Activated B cell treated with CpG ODN at 0.5 μM for 24 hours (primary cell): ENCODE measurements at regions not wholly inside any gene's neighbourhood (a gene's known extent, or its start where the extent isn't known, plus 50 kb on each side); places are given as distances from the start of the nearest gene placed in this dataset.

Experiments
- ATAC-seq: fragments of 200-7000 bp; cut with Tn5 transposase; one replicate; pipeline ENCODE4 v1.10.0; 2021; ENCODE audit warnings: low read depth, mild to moderate bottlenecking, moderate library complexity
- CTCF ChIA-PET: fragments of 350-600 bp; sonication (Branson Sonifier 250); formaldehyde crosslinking; loops from one replicate; lab custom pipeline; 2021; ENCODE audit warnings: antibody characterized with exemption; lab: Charles Lee
- POLR2A ChIA-PET: fragments of 350-600 bp; sonication (Branson Sonifier 250); formaldehyde crosslinking; loops from one replicate; lab custom pipeline; 2021; ENCODE audit warnings: antibody characterized with exemption; lab: Charles Lee
- DNase-seq: peaks from one replicate; pipeline ENCODE4 v3.0.0; 2022
- H3K27ac Mint-ChIP-seq: one replicate; pipeline ENCODE4 v1.8.0; 2020; ENCODE audit warnings: mixed read lengths
- H3K27me3 Mint-ChIP-seq: one replicate; pipeline ENCODE4 v1.8.0; 2021; ENCODE audit warnings: mixed read lengths
- H3K36me3 Mint-ChIP-seq: one replicate; pipeline ENCODE4 v1.8.0; 2021; ENCODE audit warnings: low read depth, mixed read lengths
- H3K4me1 Mint-ChIP-seq: one replicate; pipeline ENCODE4 v1.8.0; 2021; ENCODE audit warnings: mixed read lengths
- H3K4me3 Mint-ChIP-seq: one replicate; pipeline ENCODE4 v1.8.0; 2020; ENCODE audit warnings: mild to moderate bottlenecking, mixed read lengths
- H3K9me3 Mint-ChIP-seq: one replicate; pipeline ENCODE4 v1.8.0; 2020; ENCODE audit warnings: mixed read lengths
- CTCF ChIP-seq: fragments of 200-600 bp; IDR thresholded peaks from one replicate; pipeline ENCODE4 v1.8.0; 2022; ENCODE audit warnings: antibody characterized with exemption, mild to moderate bottlenecking
- intact Hi-C: fragments of 100-400 bp; cut with micrococcal nuclease; formaldehyde crosslinking; loops from one replicate; pipeline ENCODE4 v1.15.1; 2024

DNA sequence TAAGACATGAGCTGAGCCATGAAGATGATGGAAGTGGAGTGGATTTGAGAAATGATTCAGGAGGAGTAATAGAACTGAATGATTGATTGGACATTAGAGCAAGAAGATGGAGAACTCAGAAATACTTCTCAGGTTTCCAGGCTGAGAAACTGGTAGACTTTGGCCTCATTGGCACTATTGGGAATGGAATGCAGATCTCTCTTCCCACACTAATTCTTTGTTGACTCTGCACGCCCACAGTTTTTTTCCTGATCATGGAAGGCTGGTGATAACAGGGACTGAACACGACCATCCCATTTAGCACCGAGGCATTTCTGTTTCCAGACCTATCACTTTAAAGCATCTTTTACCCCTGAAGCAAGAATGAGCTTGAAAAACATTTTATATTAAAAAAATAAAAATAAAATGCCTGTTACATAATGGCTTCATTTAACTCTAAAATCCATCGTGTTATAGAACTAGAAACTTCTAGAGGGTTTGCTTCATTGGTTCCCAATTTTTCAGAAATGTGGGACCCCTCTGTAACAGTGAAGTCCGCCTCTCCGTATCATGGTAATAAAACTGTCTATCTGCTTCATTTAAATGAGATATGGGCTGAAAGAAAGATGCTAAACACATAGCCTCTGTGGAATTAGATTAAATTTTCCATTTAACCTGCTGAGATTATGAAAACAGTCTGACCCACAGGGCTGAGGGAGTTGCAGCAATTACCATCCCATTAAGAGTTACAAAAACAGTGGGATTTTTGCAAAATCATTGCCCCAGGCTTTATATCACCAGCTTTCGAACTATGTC is 562.0 kb upstream of the CFAP20DC start:
- no peak for ATAC-seq

DNA sequence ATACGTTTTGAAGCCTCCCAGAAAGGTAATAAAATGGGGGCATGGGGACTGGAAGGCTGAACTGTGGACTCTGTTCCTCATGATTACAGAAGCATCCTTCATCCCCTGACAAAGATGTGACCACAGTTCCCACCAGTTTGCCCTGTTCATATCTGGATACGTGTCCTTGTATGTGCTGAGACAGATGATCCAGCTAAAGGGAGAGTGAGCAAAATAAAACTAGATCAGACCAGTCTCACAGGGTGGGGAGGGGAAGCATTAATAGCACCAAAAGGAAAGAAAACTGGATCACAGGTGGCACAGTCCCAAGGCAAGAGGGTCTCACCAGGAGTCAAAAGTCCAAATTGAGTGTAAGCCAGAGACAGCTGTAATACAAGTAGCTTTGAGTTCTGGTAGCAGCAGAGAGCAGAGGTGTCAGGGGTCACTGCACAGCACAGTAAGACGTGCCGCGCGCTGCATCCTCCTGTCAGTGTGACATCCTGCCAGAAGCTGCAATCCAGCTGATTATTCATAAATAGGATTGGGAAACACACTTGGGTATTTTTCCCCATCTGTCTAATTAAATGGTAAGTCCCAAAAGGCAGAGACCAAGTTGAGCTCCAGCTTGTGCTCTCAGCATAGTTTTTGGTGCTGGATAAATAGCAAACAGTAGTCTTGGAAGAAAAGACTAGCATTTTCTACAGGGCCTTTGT is 560.0 kb upstream of the CFAP20DC start:
- no peaks in the 10 kb centered on the region for H3K27me3 Mint-ChIP-seq
- no peak overlapping the region for H3K27ac Mint-ChIP-seq
- DNase-seq (no peak), ATAC-seq (no peak)
- ChIA-PET CTCF (no interaction called here), POLR2A (no interaction called here)
- no peak overlapping the region for H3K4me3 Mint-ChIP-seq
- no peak for TF ChIP-seq CTCF
- no peaks in the 10 kb centered on the region for H3K4me1 Mint-ChIP-seq
- H3K9me3 Mint-ChIP-seq, result no peaks in the 10 kb centered on the region
- intact Hi-C loops, result no loop called here
- no peaks in the 10 kb centered on the region for H3K36me3 Mint-ChIP-seq

More for the DNA sequence above, 562.0 kb upstream of the CFAP20DC start:
- H3K27ac Mint-ChIP-seq, result no peak overlapping the region
- no peaks in the 10 kb centered on the region for H3K9me3 Mint-ChIP-seq
- no peak overlapping the region for H3K4me3 Mint-ChIP-seq
- ChIA-PET POLR2A (no interaction called here), CTCF (no interaction called here)
- DNase-seq, result no peak
- intact Hi-C loops, result no loop called here
- H3K4me1 Mint-ChIP-seq, result no peaks in the 10 kb centered on the region
- no peak for TF ChIP-seq CTCF
- no peaks in the 10 kb centered on the region for H3K27me3 Mint-ChIP-seq
- H3K36me3 Mint-ChIP-seq, result no peaks in the 10 kb centered on the region

GRCh38 chr3:59608356-59608755 is 558.5 kb upstream of the CFAP20DC start:
- Mint-ChIP-seq H3K4me1 (no peaks in the 10 kb centered on the region), H3K27ac (no peak overlapping the region), H3K4me3 (no peak overlapping the region), H3K9me3 (no peaks in the 10 kb centered on the region), H3K36me3 (no peaks in the 10 kb centered on the region), H3K27me3 (no peaks in the 10 kb centered on the region)
- no peak for TF ChIP-seq CTCF
- intact Hi-C loops, result no loop called here
- POLR2A ChIA-PET, result no interaction called here
- no peak for DNase-seq
- ATAC-seq, result no peak
- CTCF ChIA-PET, result interaction anchor here (1.5 kb wide), 1 partner anchor 249 kb away, joined by 6 read pairs; no protein-coding TSS in a partner anchor

DNA sequence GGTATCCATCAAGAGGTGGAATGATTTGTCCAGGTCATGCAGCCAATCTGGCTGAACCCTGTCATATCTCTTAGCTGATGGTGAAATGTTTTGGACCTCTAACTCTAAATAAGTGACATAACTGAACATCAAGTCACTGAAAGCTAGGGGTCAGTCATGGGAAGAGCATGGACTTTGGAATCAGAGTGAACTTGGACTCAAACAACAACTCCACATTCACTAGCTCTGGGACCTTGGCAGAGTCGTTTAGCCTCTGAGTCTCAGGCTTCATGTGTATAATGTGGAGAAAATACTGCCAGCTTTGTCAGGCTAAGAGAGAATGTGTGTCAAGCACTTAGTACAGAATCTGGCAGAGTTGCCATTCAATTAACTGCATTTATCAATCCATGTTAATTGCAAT is 557.8 kb upstream of the CFAP20DC start:
- no peak for TF ChIP-seq CTCF
- intact Hi-C loops, result no loop called here
- ChIA-PET CTCF (interaction anchor here (1.5 kb wide), 1 partner anchor 250 kb away, joined by 6 read pairs; no protein-coding TSS in a partner anchor), POLR2A (no interaction called here)
- H3K27ac Mint-ChIP-seq, result no peak overlapping the region
- no peak overlapping the region for H3K4me3 Mint-ChIP-seq
- H3K9me3 Mint-ChIP-seq, result no peaks in the 10 kb centered on the region
- ATAC-seq (no peak), DNase-seq (no peak)
- H3K4me1 Mint-ChIP-seq, result no peaks in the 10 kb centered on the region
- no peaks in the 10 kb centered on the region for H3K27me3 Mint-ChIP-seq
- no peaks in the 10 kb centered on the region for H3K36me3 Mint-ChIP-seq

- H3K4me3 Mint-ChIP-seq, result no peak overlapping the region
- no peaks in the 10 kb centered on the region for H3K27me3 Mint-ChIP-seq
- POLR2A ChIA-PET, result no interaction called here
- H3K27ac Mint-ChIP-seq, result no peak overlapping the region
- CTCF ChIA-PET, result no interaction called here
- no peaks in the 10 kb centered on the region for H3K4me1 Mint-ChIP-seq
- DNase-seq, result no peak
- no peak for ATAC-seq
- TF ChIP-seq CTCF, result no peak
- intact Hi-C loops, result no loop called here
- H3K9me3 Mint-ChIP-seq, result no peaks in the 10 kb centered on the region
- H3K36me3 Mint-ChIP-seq, result no peaks in the 10 kb centered on the region
Measured at GRCh38 chr3:59606638-59607266, 556.9 kb upstream of the CFAP20DC start.
